SK-N-MC (cell line): ENCODE measurements at regions not wholly inside any gene's neighbourhood (a gene's known extent, or its start where the extent isn't known, plus 50 kb on each side); places are given as distances from the start of the nearest gene placed in this dataset.
"Not testable (repeated sequence)": the region's sequence is repeated elsewhere in the genome, so short reads cannot be mapped to it uniquely, and the experiment has no call there.

Source experiments
- DNase-seq: peaks from one replicate; pipeline ENCODE4 v3.0.0-alpha.2; 2011; ENCODE audit warnings: low read depth, low spot score
- H3K27ac ChIP-seq: fragments of 200-600 bp; sonication (generic); 2 replicates; pipeline ENCODE4 v1.5.1; 2016; ENCODE audit warnings: mixed run types
- H3K36me3 ChIP-seq: fragments of 200-600 bp; sonication (generic); 2 replicates; pipeline ENCODE4 v1.6.1; 2017; ENCODE audit warnings: antibody characterized with exemption, low read length, mixed read lengths; ENCODE audit not compliant: insufficient read depth
- H3K4me3 ChIP-seq: fragments of 200-600 bp; sonication (generic); 2 replicates; pipeline ENCODE4 v1.5.1; 2016
- H3K9ac ChIP-seq: fragments of 200-600 bp; sonication (generic); 2 replicates; pipeline ENCODE4 v1.8.0; 2017; ENCODE audit warnings: mixed run types, mixed read lengths; ENCODE audit not compliant: insufficient read length
- H3K9me3 ChIP-seq: fragments of 200-600 bp; sonication (generic); 2 replicates; pipeline ENCODE4 v1.6.1; 2017; ENCODE audit warnings: low read depth, mild to moderate bottlenecking, antibody characterized with exemption, low read length, moderate library complexity, mixed read lengths
- EZH2 ChIP-seq: fragments of 200-600 bp; sonication (generic); IDR thresholded peaks from one replicate; pipeline ENCODE4 v1.6.1; 2017; ENCODE audit warnings: antibody characterized with exemption
- FOXP2 ChIP-seq: optimal IDR thresholded peaks from 2 replicates; pipeline ENCODE3; 2011; ENCODE audit warnings: mild to moderate bottlenecking, moderate library complexity; ENCODE audit not compliant: insufficient read depth; ENCODE audit errors: extremely low read length, control extremely low read depth
- POLR2AphosphoS5 ChIP-seq: IDR thresholded peaks from 2 replicates; pipeline ENCODE4 v1.6.1; 2012; ENCODE audit warnings: mild to moderate bottlenecking, low read depth, low read length, borderline replicate concordance

DNA sequence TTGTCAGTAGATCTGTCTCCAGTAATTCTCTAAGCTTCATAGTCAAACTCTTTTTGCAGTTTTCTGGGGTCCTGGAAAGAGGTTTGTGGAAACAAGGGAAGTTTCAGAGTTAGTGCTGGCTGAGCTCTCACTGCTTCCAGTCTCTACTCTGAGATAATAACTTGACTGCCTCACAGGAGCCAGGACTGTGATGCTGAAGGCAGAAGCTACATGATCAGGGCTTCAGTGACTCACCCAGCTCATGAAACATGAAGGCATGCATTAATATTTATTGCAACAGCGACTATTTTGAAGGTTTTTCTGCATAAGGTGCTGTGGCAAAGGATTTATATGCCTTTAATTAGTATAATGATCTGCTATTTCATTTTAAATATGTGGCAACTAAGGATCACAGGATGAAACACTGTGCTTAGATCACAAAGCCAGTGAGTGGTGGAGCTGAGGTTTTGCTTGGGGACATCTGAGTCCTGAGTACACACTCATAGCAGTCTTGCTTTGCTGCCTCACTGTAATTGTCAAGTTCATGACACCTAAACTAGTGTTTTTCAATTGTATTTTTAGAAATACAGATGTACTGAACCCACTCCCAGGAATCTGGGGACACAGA lies 448.4 kb upstream of the GCFC2 start:
- no peak overlapping the region for H3K9ac ChIP-seq
- no peak overlapping the region for H3K27ac ChIP-seq
- H3K9me3 ChIP-seq: no peaks in the 10 kb centered on the region
- DNase-seq: no peak
- TF ChIP-seq EZH2 (no peak), POLR2AphosphoS5 (no peak), FOXP2 (no peak)
- no peaks in the 10 kb centered on the region for H3K36me3 ChIP-seq
- no peak overlapping the region for H3K4me3 ChIP-seq

DNA sequence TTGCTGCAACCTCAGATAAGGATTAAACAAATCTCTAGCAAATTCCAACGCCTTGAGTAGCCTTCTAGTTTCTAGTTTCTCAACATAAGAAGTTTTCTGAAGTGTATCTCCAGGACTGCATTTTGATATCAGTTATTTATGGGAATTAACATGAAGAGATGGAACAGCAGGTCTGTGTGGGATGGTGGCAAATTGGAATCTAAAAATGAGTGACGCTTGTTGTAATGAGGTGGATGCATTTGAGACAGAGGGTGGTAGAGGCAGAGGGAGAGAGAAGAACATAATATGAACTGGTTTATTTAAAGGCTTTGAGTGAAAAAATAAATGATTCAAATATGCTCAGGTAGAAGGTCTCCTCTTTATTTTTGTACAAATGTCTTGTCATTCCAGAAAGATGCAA lies 446.8 kb upstream of the GCFC2 start:
- no peak overlapping the region for H3K9ac ChIP-seq
- H3K4me3 ChIP-seq: no peak overlapping the region
- no peaks in the 10 kb centered on the region for H3K9me3 ChIP-seq
- no peaks in the 10 kb centered on the region for H3K36me3 ChIP-seq
- TF ChIP-seq FOXP2: no peak
- TF ChIP-seq POLR2AphosphoS5: no peak
- TF ChIP-seq EZH2: no peak
- no peak overlapping the region for H3K27ac ChIP-seq
- DNase-seq: no peak

- no peak overlapping the region for H3K9ac ChIP-seq
- H3K36me3 ChIP-seq: no peaks in the 10 kb centered on the region
- H3K9me3 ChIP-seq: no peaks in the 10 kb centered on the region
- DNase-seq: no peak
- H3K4me3 ChIP-seq: no peak overlapping the region
- no peak for TF ChIP-seq EZH2
- no peak overlapping the region for H3K27ac ChIP-seq
These were observed 444.3 kb upstream of the GCFC2 start for GRCh38 chr2:76154981-76155380.

- no peak for DNase-seq
- Histone ChIP-seq H3K27ac (no peak overlapping the region), H3K36me3 (no peaks in the 10 kb centered on the region), H3K9me3 (0 out of 2 replicates have a peak, but pooled peaks cover 8% of the 10 kb centered on the region), H3K9ac (no peak overlapping the region), H3K4me3 (no peak overlapping the region)
- no peak for TF ChIP-seq EZH2
- TF ChIP-seq FOXP2: no peak
- no peak for TF ChIP-seq POLR2AphosphoS5
These were observed 439.1 kb upstream of the GCFC2 start for GRCh38 chr2:76149846-76150245.

GRCh38 chr2:76139303-76139702 lies 428.6 kb upstream of the GCFC2 start:
- H3K36me3 ChIP-seq, H3K9me3 ChIP-seq, DNase-seq, H3K9ac ChIP-seq, H3K27ac ChIP-seq, H3K4me3 ChIP-seq: not testable (repeated sequence)

GRCh38 chr2:76128622-76129021 lies 417.9 kb upstream of the GCFC2 start:
- H3K4me3 ChIP-seq: no peak overlapping the region
- no peaks in the 10 kb centered on the region for H3K36me3 ChIP-seq
- no peak for DNase-seq
- H3K27ac ChIP-seq: no peak overlapping the region
- TF ChIP-seq FOXP2 (no peak), POLR2AphosphoS5 (no peak), EZH2 (no peak)
- H3K9ac ChIP-seq: no peak overlapping the region
- no peaks in the 10 kb centered on the region for H3K9me3 ChIP-seq

GRCh38 chr2:76120176-76120575 lies 409.5 kb upstream of the GCFC2 start:
- no peaks in the 10 kb centered on the region for H3K9me3 ChIP-seq
- no peak for DNase-seq
- no peak overlapping the region for H3K9ac ChIP-seq
- H3K27ac ChIP-seq: no peak overlapping the region
- H3K36me3 ChIP-seq: no peaks in the 10 kb centered on the region
- TF ChIP-seq POLR2AphosphoS5 (no peak), EZH2 (no peak), FOXP2 (no peak)
- H3K4me3 ChIP-seq: no peak overlapping the region

DNA sequence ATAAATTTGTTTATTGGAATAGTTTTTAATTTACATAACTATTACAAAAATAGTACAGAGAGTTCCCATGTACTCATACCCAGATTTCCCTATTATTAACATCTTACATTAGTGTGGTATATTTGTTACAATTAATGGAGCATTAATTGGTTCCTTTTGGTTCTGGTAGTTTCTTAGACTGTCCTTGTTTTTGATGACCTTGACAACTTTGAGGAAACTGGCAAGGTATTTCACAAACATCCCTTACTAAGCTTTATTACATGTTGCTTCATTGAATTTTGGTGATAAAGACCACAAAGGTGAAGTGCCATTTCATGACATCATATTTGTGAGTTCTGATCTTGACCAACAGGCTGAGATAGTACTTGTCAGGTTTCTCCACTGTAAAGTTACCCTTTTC lies 379.0 kb upstream of the GCFC2 start:
- no peak for TF ChIP-seq POLR2AphosphoS5
- TF ChIP-seq EZH2: no peak
- TF ChIP-seq FOXP2: no peak
- no peak overlapping the region for H3K4me3 ChIP-seq
- no peak overlapping the region for H3K27ac ChIP-seq
- H3K9ac ChIP-seq: no peak overlapping the region
- no peak for DNase-seq
- no peaks in the 10 kb centered on the region for H3K9me3 ChIP-seq
- H3K36me3 ChIP-seq: no peaks in the 10 kb centered on the region

GRCh38 chr2:76083248-76083647 lies 372.5 kb upstream of the GCFC2 start:
- no peaks in the 10 kb centered on the region for H3K9me3 ChIP-seq
- DNase-seq: no peak
- TF ChIP-seq EZH2: no peak
- no peak for TF ChIP-seq POLR2AphosphoS5
- no peak for TF ChIP-seq FOXP2
- H3K4me3 ChIP-seq: no peak overlapping the region
- no peak overlapping the region for H3K27ac ChIP-seq
- no peaks in the 10 kb centered on the region for H3K36me3 ChIP-seq
- H3K9ac ChIP-seq: no peak overlapping the region

DNA sequence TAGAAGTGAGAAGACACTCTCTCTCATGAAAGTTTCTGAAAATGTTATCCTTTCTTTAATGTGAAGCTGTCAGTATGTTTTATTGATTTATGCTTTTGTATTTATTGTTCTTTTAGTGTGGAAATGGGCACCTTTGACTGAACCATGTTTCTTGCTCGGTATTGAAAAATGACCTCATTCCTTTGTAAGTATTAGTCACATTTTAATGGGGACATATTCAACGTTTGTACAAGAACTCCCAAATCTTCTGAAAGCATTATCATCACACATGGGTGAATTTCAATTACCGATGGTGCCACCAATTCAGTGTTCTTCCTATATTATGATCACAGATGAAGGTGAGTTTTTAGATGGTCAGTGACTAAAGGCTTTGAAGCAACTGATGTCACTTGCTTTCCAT lies 371.8 kb upstream of the GCFC2 start:
- TF ChIP-seq EZH2 (no peak), FOXP2 (no peak), POLR2AphosphoS5 (no peak)
- H3K9me3 ChIP-seq: no peaks in the 10 kb centered on the region
- no peak overlapping the region for H3K4me3 ChIP-seq
- no peaks in the 10 kb centered on the region for H3K36me3 ChIP-seq
- no peak for DNase-seq
- H3K9ac ChIP-seq: no peak overlapping the region
- H3K27ac ChIP-seq: no peak overlapping the region
